C4-2B (cell line): ENCODE measurements at regions not wholly inside any gene's neighbourhood (a gene's known extent, or its start where the extent isn't known, plus 50 kb on each side); places are given as distances from the start of the nearest gene placed in this dataset.
A peak's percentile ranks its signal among the peaks of the same experiment; 100 is the strongest.

Source experiments
- ZFX ChIP-seq: fragments of 450-650 bp; IDR thresholded peaks from 2 replicates; pipeline ENCODE4 v1.6.1; 2017
- TF ChIP-seq, protein P1 (sequence below): fragments of 450-650 bp; conservative IDR thresholded peaks from 2 replicates; pipeline ENCODE4 v1.5.1; 2017; ENCODE audit warnings: mild to moderate bottlenecking

DNA sequence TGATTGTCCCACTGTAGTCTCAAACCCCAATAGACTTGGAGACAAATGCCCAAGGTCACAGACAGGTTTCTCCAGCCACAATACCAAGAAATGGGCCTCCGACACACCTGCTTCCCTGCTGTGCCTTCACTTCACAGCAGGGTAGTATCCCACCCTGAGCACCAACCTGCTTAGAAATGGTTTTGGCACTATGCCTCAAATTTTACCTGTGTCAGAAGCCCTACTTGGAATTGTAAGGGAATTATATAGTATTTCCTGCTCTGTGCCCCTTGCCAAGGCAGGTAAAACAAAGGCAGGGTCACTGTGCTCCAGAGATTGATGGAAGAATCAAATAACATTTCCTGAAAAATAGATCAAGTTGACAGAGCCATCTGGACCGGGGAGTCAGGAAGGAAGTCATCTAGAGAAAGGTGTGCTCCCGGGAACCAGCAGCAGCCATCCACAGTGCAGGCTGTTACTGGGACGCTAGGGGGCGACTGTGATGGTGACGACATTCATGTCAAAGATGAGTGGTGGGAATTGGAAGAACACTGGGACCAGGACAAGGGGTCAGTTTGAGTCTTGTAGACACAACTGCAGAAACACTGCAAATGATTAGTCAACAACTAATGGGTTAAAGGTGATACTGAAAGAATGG lies 117.8 kb upstream of the AKR1E2 start:
- TF ChIP-seq, protein P1, sequence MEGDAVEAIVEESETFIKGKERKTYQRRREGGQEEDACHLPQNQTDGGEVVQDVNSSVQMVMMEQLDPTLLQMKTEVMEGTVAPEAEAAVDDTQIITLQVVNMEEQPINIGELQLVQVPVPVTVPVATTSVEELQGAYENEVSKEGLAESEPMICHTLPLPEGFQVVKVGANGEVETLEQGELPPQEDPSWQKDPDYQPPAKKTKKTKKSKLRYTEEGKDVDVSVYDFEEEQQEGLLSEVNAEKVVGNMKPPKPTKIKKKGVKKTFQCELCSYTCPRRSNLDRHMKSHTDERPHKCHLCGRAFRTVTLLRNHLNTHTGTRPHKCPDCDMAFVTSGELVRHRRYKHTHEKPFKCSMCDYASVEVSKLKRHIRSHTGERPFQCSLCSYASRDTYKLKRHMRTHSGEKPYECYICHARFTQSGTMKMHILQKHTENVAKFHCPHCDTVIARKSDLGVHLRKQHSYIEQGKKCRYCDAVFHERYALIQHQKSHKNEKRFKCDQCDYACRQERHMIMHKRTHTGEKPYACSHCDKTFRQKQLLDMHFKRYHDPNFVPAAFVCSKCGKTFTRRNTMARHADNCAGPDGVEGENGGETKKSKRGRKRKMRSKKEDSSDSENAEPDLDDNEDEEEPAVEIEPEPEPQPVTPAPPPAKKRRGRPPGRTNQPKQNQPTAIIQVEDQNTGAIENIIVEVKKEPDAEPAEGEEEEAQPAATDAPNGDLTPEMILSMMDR = peak; percentile 71
- no peak for TF ChIP-seq ZFX
